SJSA1 (cell line): ENCODE measurements at regions not wholly inside any gene's neighbourhood (a gene's known extent, or its start where the extent isn't known, plus 50 kb on each side); places are given as distances from the start of the nearest gene placed in this dataset.
"Not testable (repeated sequence)": the region's sequence is repeated elsewhere in the genome, so short reads cannot be mapped to it uniquely, and the experiment has no call there.

ENCODE experiments used
- DNase-seq, 2 experiments: peaks; one replicate each; pipeline ENCODE4 v3.0.0-alpha.2; 2015 to 2020; ENCODE audit warnings: low spot score in 2 of 2, low read depth in 1 of 2
- H3K27ac ChIP-seq: fragments of 250-450 bp; sonication (Bioruptor Pico); 2 replicates; pipeline ENCODE4 v1.5.1; 2020; ENCODE audit warnings: mild to moderate bottlenecking, moderate library complexity
- H3K27me3 ChIP-seq: fragments of 250-450 bp; sonication (Bioruptor Pico); replicated peaks from 2 replicates; pipeline ENCODE4 v1.5.1; 2020; ENCODE audit warnings: mild to moderate bottlenecking, moderate library complexity
- H3K36me3 ChIP-seq: fragments of 250-450 bp; sonication (Bioruptor Pico); 2 replicates; pipeline ENCODE4 v1.5.1; 2020; ENCODE audit warnings: mild to moderate bottlenecking
- H3K4me1 ChIP-seq: fragments of 250-450 bp; sonication (Bioruptor Pico); replicated peaks from 2 replicates; pipeline ENCODE4 v1.6.1; 2021; ENCODE audit warnings: mild to moderate bottlenecking
- H3K4me3 ChIP-seq: fragments of 250-450 bp; sonication (Bioruptor Pico); 2 replicates; pipeline ENCODE4 v1.5.1; 2020; ENCODE audit warnings: mild to moderate bottlenecking
- H3K9me3 ChIP-seq: fragments of 250-450 bp; sonication (Bioruptor Pico); replicated peaks from 2 replicates; pipeline ENCODE4 v1.5.1; 2020; ENCODE audit warnings: mild to moderate bottlenecking

GRCh38 chr12:11545484-11546330 lies 103.8 kb upstream of the ETV6 start:
- DNase-seq, result no peak
- Histone ChIP-seq H3K4me1 (no peaks in the 10 kb centered on the region), H3K9me3 (no peaks in the 10 kb centered on the region), H3K27me3 (no peaks in the 10 kb centered on the region), H3K4me3 (no peak overlapping the region), H3K27ac (no peak overlapping the region), H3K36me3 (no peaks in the 10 kb centered on the region)

GRCh38 chr12:11546582-11547270 lies 102.7 kb upstream of the ETV6 start:
- not testable (repeated sequence) for H3K36me3 ChIP-seq, H3K27me3 ChIP-seq, H3K9me3 ChIP-seq, H3K27ac ChIP-seq, H3K4me1 ChIP-seq
- peak in 1 of 2 experiments; percentile 31 for DNase-seq
- H3K4me3 ChIP-seq, result peak overlapping the region; percentile 42

GRCh38 chr12:11547271-11547646 lies 102.2 kb upstream of the ETV6 start:
- peak overlapping the region; percentile 42 for H3K4me3 ChIP-seq

GRCh38 chr12:11549119-11549518 lies 100.4 kb upstream of the ETV6 start:
- DNase-seq, result no peak
- Histone ChIP-seq H3K27ac (no peak overlapping the region), H3K27me3 (peaks cover 4% of the 10 kb centered on the region), H3K9me3 (no peaks in the 10 kb centered on the region), H3K4me3 (no peak overlapping the region), H3K4me1 (no peaks in the 10 kb centered on the region), H3K36me3 (no peaks in the 10 kb centered on the region)

More at GRCh38 chr12:11547271-11547646, 102.2 kb upstream of the ETV6 start:
- not testable (repeated sequence) for H3K27ac ChIP-seq, H3K9me3 ChIP-seq, DNase-seq, H3K27me3 ChIP-seq, H3K36me3 ChIP-seq, H3K4me1 ChIP-seq

- H3K27me3 ChIP-seq, result peaks cover 4% of the 10 kb centered on the region
- H3K27ac ChIP-seq, result no peak overlapping the region
- H3K4me3 ChIP-seq, result no peak overlapping the region
- no peaks in the 10 kb centered on the region for H3K9me3 ChIP-seq
- H3K36me3 ChIP-seq, result no peaks in the 10 kb centered on the region
- peaks cover 11% of the 10 kb centered on the region for H3K4me1 ChIP-seq
- peak in 1 of 2 experiments; percentile 48 for DNase-seq
These were observed 95.5 kb upstream of the ETV6 start for GRCh38 chr12:11553871-11554533.

GRCh38 chr12:11555195-11555594 lies 94.3 kb upstream of the ETV6 start:
- Histone ChIP-seq H3K4me1 (peaks cover 11% of the 10 kb centered on the region), H3K36me3 (no peaks in the 10 kb centered on the region), H3K27me3 (peaks cover 4% of the 10 kb centered on the region), H3K9me3 (no peaks in the 10 kb centered on the region), H3K4me3 (no peak overlapping the region), H3K27ac (no peak overlapping the region)
- no peak for DNase-seq

GRCh38 chr12:11555743-11556625 lies 93.5 kb upstream of the ETV6 start:
- H3K36me3 ChIP-seq, result no peaks in the 10 kb centered on the region
- DNase-seq, result peak in 1 of 2 experiments; percentile 14
- H3K4me3 ChIP-seq, result peak overlapping the region; percentile 20
- H3K27ac ChIP-seq, result no peak overlapping the region
- H3K4me1 ChIP-seq, result peaks cover 13% of the 10 kb centered on the region
- H3K27me3 ChIP-seq, result peaks cover 4% of the 10 kb centered on the region
- H3K9me3 ChIP-seq, result no peaks in the 10 kb centered on the region

- no peak overlapping the region for H3K4me3 ChIP-seq
- peaks cover 4% of the 10 kb centered on the region for H3K27me3 ChIP-seq
- peaks cover 18% of the 10 kb centered on the region for H3K4me1 ChIP-seq
- H3K9me3 ChIP-seq, result no peaks in the 10 kb centered on the region
- no peak overlapping the region for H3K27ac ChIP-seq
- H3K36me3 ChIP-seq, result no peaks in the 10 kb centered on the region
- DNase-seq, result no peak
These were observed 92.8 kb upstream of the ETV6 start for GRCh38 chr12:11556682-11557081.

GRCh38 chr12:11559626-11560340 lies 89.7 kb upstream of the ETV6 start:
- no peak overlapping the region for H3K4me3 ChIP-seq
- no peak overlapping the region for H3K27ac ChIP-seq
- DNase-seq, result no peak
- no peaks in the 10 kb centered on the region for H3K36me3 ChIP-seq
- no peaks in the 10 kb centered on the region for H3K9me3 ChIP-seq
- peaks cover 20% of the 10 kb centered on the region for H3K4me1 ChIP-seq
- no peaks in the 10 kb centered on the region for H3K27me3 ChIP-seq

GRCh38 chr12:11561411-11561810 lies 88.1 kb upstream of the ETV6 start:
- Histone ChIP-seq H3K27ac (no peak overlapping the region), H3K4me1 (peaks cover 9% of the 10 kb centered on the region), H3K27me3 (no peaks in the 10 kb centered on the region), H3K9me3 (no peaks in the 10 kb centered on the region), H3K4me3 (no peak overlapping the region), H3K36me3 (no peaks in the 10 kb centered on the region)
- no peak for DNase-seq

GRCh38 chr12:11563785-11564739 lies 85.4 kb upstream of the ETV6 start:
- H3K27ac ChIP-seq, result no peak overlapping the region
- no peak for DNase-seq

More at GRCh38 chr12:11563785-11564739, 85.4 kb upstream of the ETV6 start:
- H3K27me3 ChIP-seq, result no peaks in the 10 kb centered on the region
- H3K4me1 ChIP-seq, result peaks cover 9% of the 10 kb centered on the region; the same call in 1 of the 2 replicates
- H3K9me3 ChIP-seq, result no peaks in the 10 kb centered on the region
- H3K36me3 ChIP-seq, result no peaks in the 10 kb centered on the region
- H3K4me3 ChIP-seq, result no peak overlapping the region
